Heart left ventricle (tissue), 16 donors: ENCODE measurements at regions not wholly inside any gene's neighbourhood (a gene's known extent, or its start where the extent isn't known, plus 50 kb on each side); places are given as distances from the start of the nearest gene placed in this dataset.

Experiments used
- ATAC-seq, 4 donors: fragments of 200-7000 bp; cut with Tn5 transposase; one replicate each; pipeline ENCODE4 v1.9.1; 2020 to 2022; ENCODE audit warnings: moderate library complexity in 4 of 4, mild to moderate bottlenecking in 3 of 4, moderate number of reproducible peaks in 1 of 4
- DNase-seq, 5 donors: peaks; one replicate each; pipeline ENCODE4 v3.0.0-alpha.2; 2020
- H3K27ac ChIP-seq, 12 donors: fragments of 200-600 bp; sonication (generic) in 4 of 12; one replicate each; pipeline versions ENCODE4 v1.5.0 to v1.8.0; 2016 to 2022; ENCODE audit warnings: mild to moderate bottlenecking in 2 of 12
- H3K27me3 ChIP-seq, 9 donors: fragments of 200-600 bp; sonication (generic) in 2 of 9; one replicate each; pipeline versions ENCODE4 v1.5.1 to v1.8.0; 2016 to 2022; ENCODE audit warnings: mild to moderate bottlenecking in 3 of 9
- H3K36me3 ChIP-seq, 9 donors: fragments of 200-600 bp; sonication (generic) in 2 of 9; one replicate each; pipeline versions ENCODE4 v1.5.0 to v1.8.0; 2018 to 2022; ENCODE audit warnings: mild to moderate bottlenecking in 2 of 9
- H3K4me1 ChIP-seq, 12 donors: fragments of 200-600 bp; sonication (generic) in 4 of 12; one replicate each; pipeline versions ENCODE4 v1.5.0 to v1.8.0; 2016 to 2022; ENCODE audit warnings: mild to moderate bottlenecking in 3 of 12
- H3K4me3 ChIP-seq, 12 donors: fragments of 200-600 bp; sonication (generic) in 4 of 12; one replicate each; pipeline versions ENCODE4 v1.5.0 to v1.8.0; 2017 to 2022; ENCODE audit warnings: mild to moderate bottlenecking in 9 of 12, moderate library complexity in 4 of 12
- H3K9me3 ChIP-seq, 12 donors: fragments of 200-600 bp; sonication (generic) in 4 of 12; one replicate each; pipeline versions ENCODE4 v1.5.0 to v1.8.0; 2016 to 2022; ENCODE audit warnings: mild to moderate bottlenecking in 1 of 12
- CTCF ChIP-seq, 12 donors: fragments of 200-600 bp; sonication (generic) in 4 of 12; IDR thresholded peaks; one replicate each; pipeline versions ENCODE4 v1.5.0 to v1.8.0; 2018 to 2022; ENCODE audit warnings: antibody characterized with exemption in 12 of 12, mild to moderate bottlenecking in 5 of 12
- POLR2A ChIP-seq, 2 donors: fragments of 450-650 bp; IDR thresholded peaks; one replicate each; pipeline ENCODE4 v1.6.1; 2017; ENCODE audit warnings: antibody characterized with exemption in 2 of 2, mild to moderate bottlenecking in 2 of 2, moderate library complexity in 2 of 2
- WGBS, 4 donors: extraction: QIAGEN DNeasy Blood & Tissue Kit in 2 of 4; methylation state at CpG; one replicate each; pipeline versions ENCODE4 v1.1.5 to v1.1.7; 2013 to 2018; 5-methylcytosine and 5-hydroxymethylcytosine counted together
- intact Hi-C, 10 donors: fragments of 100-400 bp; cut with DNase I; formaldehyde crosslinking; loops; one replicate each; pipeline versions ENCODE4 v1.11.1 to v1.14.2; 2022
- donor health status: ischemic (EF 13 %, LVEDD 7.1; RV severe dilation, severe dysfunction).
- donor health status: healthy with polysubstance abuse.
- donor health status: DM: no; HTN: yes; CAD: no.
- donor health status: DM: no; HTN: no; CAD: no.
- donor health status: ischemic (EF 25% LVEDD 6.9; RV normal size, moderate dysfunction).
- donor health status: ischemic (EF 25% LVEDD 5.7; RV mildly dilated, moderate dysfunction).
- donor health status: healthy.
- donor health status: DM: yes; HTN: yes; CAD: no.
- donor health status: ischemic (EF 35%, LVEDD 5.7; RV mildly dilated, moderate dysfunction).
- donor health status: nonischemic (EF 11% LVEDD 7.7; RV severe dilation, severe dysfunction).
- donor health status: DM: yes; HTN: yes; CAD: no.
- donor health status: PGD.
- donor health status: ischemic (EF 29% LVEDD 5.4; RV normal size, mild dysfunction).
- donor health status: nonischemic (EF 23%, LVEDD 6.1; RV moderate dilation, normal function).

DNA sequence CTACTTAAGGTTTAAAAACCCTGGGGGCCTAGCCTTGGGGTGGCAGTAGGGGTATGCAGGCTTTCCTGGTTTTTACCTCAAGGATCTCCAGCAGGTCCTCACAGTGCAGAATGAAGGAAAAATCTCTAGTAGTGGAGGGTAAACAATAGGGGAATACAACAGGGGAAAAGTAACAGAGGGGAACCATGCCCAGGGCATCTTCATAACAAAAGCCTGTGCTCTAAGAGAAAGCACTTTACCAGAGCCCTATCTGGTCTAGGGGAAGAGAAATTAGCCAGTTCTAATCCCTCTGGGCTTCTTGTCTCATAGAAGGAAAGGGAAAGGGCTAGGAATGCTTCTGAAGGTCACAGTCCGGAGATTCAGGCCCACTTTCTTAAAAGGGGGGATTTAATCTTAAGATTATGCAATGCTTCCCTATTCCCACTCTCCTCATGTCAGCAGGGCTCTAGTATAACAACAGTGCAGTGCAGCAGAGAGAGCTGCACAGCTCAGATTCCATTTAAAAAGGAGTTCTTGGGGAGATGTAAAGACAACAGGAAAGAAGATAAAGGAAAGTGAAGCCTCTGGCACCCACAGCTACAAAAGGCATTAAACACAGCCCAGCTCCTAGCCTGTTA lies 149.0 kb upstream of the CYP1B1 start:
- Histone ChIP-seq H3K27ac (no peak overlapping the region), H3K9me3 (peaks cover 0 to 4% (median 0%) of the 10 kb centered on the region in 12 donors), H3K36me3 (no peaks in the 10 kb centered on the region), H3K4me1 (peaks cover 0 to 4% (median 0%) of the 10 kb centered on the region in 12 donors), H3K27me3 (peaks cover 0 to 7% (median 0%) of the 10 kb centered on the region in 9 donors), H3K4me3 (no peak overlapping the region)
- no peak for DNase-seq
- 19 to 38% (median 26%) methylated on average over 1 of the region's 1 CpG for WGBS, 4 donors
- no peak for ATAC-seq
- intact Hi-C loops = no loop called here
- TF ChIP-seq CTCF (IDR thresholded peaks at IDR 0.05) (no peak), POLR2A (IDR thresholded peaks at IDR 0.05) (no peak)

- DNase-seq (no peak), ATAC-seq (no peak)
- Histone ChIP-seq H3K36me3 (no peaks in the 10 kb centered on the region), H3K27me3 (peaks cover 0 to 4% (median 0%) of the 10 kb centered on the region in 9 donors), H3K27ac (no peak overlapping the region), H3K4me3 (no peak overlapping the region), H3K4me1 (peaks cover 0 to 4% (median 0%) of the 10 kb centered on the region in 12 donors), H3K9me3 (peaks cover 0 to 4% (median 0%) of the 10 kb centered on the region in 12 donors)
- no peak for TF ChIP-seq POLR2A (IDR thresholded peaks at IDR 0.05)
- TF ChIP-seq CTCF (IDR thresholded peaks at IDR 0.05) = no peak
- intact Hi-C loops = no loop called here
- WGBS, 4 donors = 84 to 97% (median 90%) methylated on average over 2 of the region's 2 CpGs
Measured at GRCh38 chr2:38224181-38224580, 148.2 kb upstream of the CYP1B1 start.

GRCh38 chr2:38223256-38223655 lies 147.3 kb upstream of the CYP1B1 start:
- ATAC-seq = no peak
- DNase-seq = no peak
- no peak overlapping the region for H3K4me3 ChIP-seq
- no peak overlapping the region for H3K27ac ChIP-seq
- H3K36me3 ChIP-seq = no peaks in the 10 kb centered on the region
- TF ChIP-seq POLR2A (IDR thresholded peaks at IDR 0.05) (no peak), CTCF (IDR thresholded peaks at IDR 0.05) (no peak)
- peaks cover 0 to 7% (median 0%) of the 10 kb centered on the region in 12 donors for H3K4me1 ChIP-seq
- intact Hi-C loops = no loop called here
- WGBS, 4 donors = 80 to 91% (median 88%) methylated on average over 4 of the region's 4 CpGs
- peaks cover 0 to 9% (median 0%) of the 10 kb centered on the region in 9 donors for H3K27me3 ChIP-seq
- peaks cover 0 to 4% (median 0%) of the 10 kb centered on the region in 12 donors for H3K9me3 ChIP-seq

DNA sequence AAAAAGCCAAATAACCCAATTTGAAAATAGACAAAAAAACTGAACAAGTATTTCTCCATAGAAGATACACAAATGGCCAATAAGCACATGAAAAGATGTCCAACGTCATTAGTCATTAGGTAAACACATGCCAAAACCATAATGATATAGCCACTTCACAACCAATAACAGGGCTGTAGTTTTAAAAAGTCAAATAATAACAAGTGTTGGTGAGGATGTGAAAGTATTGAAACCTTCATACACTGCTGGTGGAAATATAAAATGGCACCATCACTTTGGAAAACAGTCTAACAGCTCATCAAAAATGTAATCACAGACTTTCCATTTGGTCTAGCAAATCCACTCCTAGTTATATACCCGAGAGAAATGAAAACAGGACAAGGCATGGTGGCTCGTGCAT lies 144.2 kb upstream of the CYP1B1 start:
- Histone ChIP-seq H3K27me3 (peaks cover 0 to 11% (median 0%) of the 10 kb centered on the region in 9 donors), H3K4me1 (peaks cover 0 to 7% (median 0%) of the 10 kb centered on the region in 12 donors), H3K4me3 (no peak overlapping the region), H3K9me3 (peaks cover 0 to 4% (median 0%) of the 10 kb centered on the region in 12 donors), H3K27ac (no peak overlapping the region), H3K36me3 (no peaks in the 10 kb centered on the region)
- DNase-seq = no peak
- 70 to 92% (median 83%) methylated on average over 3 of the region's 3 CpGs for WGBS, 4 donors
- intact Hi-C loops = no loop called here
- ATAC-seq = no peak
- TF ChIP-seq CTCF (IDR thresholded peaks at IDR 0.05) (no peak), POLR2A (IDR thresholded peaks at IDR 0.05) (no peak)
